ENCODE measurements at regions not wholly inside any gene's neighbourhood (a gene's known extent, or its start where the extent isn't known, plus 50 kb on each side); places are given as distances from the start of the nearest gene placed in this dataset.
A peak's percentile ranks its signal among the peaks of the same experiment; 100 is the strongest.

DNA sequence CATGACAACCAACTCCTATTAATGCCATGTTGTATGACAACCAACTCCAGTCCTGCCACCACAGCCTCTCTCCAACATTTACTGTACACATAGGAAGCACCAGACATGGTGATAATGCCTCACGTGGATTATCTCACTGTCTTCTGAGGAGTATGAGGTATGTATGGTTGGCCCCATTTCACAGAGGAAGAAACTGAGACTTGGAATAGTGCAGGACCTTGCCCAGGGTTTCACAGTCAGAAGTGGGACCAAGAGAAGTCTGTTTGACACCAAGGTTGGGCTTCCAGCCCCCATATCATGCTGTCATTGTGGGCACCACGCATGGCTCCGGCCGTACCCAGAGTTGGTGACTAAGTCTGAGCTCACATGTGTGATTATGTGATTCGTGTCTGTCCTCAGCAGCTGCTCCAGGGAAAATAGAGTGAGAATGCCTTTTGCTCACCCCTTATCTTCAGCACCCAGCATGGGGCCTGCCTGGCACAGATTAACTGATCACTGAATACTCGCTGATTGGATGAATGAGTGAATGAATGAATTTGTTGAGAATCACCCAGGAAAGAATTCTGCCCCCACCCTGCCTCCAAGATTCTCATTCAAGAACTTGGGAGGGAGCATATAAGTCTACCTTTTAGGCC lies 204.1 kb upstream of the NLRP1 start:
- no peak for DNase-seq

DNA sequence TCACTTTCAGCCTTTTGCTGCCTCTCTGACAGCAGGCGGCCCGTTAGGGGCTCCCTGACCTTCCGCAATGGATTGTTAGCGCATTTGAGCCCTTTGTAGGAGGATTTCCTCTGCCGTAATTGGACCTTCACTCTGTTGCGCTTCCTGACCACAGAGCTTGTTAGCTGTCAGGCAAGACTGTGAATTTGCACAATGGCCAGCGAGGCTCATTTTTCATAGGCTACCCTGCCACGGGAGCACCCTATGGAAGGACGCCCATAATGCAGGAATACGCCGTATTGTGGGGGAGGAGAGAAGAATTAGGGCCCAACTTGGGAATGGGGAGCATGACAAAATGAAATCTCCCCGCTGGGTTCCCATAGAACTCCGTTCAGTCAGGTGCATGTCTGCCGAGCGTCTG lies 205.2 kb upstream of the NLRP1 start:
- peak; percentile 45 for DNase-seq

- DNase-seq, result no peak
Observed at GRCh38 chr17:5793157-5793556, 208.8 kb upstream of the NLRP1 start.

- no peak for DNase-seq
Observed at GRCh38 chr17:5793899-5794298, 209.6 kb upstream of the NLRP1 start.

DNA sequence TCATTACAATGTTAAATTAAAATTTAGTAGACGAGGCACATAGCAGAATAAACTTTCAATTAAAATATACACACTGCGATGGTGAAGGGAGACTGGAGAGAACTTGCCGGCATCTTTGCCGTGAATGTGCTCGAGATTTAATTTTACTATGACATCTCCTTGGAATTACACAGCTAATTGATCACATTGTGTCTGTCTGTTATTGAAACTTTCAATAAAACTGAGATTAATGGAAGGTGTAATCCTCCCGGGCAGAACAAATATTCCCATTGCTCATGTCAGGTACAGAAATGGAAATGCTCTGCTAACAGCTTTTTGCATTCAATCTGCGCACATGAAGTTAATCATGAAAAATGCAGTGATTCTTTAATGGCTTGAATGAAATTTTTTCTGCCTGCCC lies 210.1 kb upstream of the NLRP1 start:
- DNase-seq, result no peak

DNA sequence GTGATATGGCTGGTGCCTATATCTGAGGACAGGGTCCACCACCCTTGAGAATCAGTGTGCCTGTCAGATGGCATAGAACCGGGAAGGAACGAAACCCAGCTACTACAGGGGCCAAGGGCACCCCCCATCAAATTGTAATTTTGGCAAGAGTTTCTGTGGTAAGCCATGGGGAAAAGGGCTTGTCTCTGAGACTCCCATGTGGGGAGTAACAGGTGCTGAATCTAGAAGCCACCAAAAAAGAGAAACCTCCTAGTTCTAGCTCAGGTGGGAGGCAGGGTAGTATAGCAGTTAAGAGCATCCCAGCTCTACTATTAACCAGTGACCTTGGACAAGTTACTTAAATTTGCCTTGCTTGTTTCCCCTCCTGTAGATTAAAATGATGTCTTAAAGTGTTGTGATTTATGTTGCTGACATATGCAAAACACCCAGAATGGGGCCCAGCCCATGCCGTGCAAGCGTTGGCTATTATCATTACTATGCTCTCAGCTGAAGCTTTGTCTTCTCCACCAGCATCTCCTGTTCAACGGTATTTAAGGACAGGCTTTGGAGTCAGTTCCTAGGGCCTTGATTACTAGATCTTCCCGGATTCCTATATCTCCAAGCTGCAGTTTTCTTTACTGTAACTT lies 210.7 kb upstream of the NLRP1 start:
- DNase-seq, result no peak

DNA sequence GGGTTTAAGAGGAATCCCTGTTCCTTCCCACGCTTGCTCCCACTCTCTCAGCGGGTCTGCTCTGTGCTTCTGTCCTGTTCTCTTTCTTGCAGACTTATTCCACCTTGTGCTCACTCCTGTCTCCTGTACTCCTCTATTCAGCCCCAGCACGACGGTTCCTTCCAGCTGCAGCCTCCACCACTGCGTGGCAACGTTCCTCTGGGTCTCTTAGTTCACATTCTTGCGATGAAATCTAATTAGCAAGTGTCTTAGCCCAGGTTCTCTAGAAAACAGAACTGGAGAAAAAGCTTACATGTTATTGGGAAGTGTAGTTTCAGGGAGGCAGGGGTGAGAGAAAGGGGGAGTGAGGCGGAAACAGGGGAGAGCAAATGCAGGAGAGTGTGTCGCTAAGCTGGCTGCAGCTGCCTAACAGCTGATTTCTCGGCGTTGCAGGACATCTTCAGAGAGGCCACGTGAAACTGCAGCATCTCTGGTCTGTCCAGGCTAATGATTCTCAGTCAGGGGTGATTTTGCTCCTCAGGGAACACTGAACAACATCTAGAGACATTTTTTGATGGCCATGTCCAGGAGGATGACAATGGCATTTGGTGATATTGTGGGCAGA lies 213.2 kb upstream of the NLRP1 start:
- no peak for DNase-seq

DNA sequence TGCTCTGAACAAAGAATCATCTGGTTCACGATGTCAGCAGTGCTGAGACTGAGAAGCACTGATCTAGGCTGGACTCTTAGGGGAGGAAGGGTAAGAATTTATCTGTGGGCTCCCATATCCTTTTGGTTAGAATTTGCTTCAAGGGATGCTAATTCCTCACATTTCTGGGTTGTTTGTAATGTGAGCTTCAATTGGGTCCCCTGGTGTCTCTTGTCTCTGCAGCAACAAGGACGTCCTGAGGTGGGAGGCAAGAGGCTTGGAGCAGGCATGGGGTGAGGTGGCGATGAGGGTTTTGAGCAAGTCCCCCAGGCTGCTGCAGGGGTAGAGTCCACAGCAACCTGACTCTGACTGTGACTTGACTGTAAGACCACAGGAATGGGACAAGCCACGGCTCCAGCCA lies 213.8 kb upstream of the NLRP1 start:
- DNase-seq, result no peak

DNA sequence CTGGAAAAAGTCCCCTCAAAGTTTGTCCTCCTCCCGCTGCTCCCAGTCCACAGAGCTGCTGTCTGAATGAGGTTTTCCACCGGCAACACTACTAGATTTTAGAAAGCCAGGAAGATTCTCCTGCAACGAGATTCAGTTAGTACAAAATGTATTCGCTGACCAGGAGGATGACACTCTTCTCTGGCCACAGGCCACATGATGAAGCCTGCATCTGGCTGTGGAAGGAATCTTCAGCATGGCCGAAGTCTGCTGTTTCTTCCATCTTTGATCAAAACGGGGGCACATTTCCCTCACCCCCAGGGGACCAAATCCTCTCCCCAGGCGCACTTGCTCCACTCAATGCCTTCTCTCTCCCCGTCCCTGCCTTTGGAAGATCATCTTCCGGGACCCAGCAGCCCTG lies 215.8 kb upstream of the NLRP1 start:
- DNase-seq, result no peak

DNA sequence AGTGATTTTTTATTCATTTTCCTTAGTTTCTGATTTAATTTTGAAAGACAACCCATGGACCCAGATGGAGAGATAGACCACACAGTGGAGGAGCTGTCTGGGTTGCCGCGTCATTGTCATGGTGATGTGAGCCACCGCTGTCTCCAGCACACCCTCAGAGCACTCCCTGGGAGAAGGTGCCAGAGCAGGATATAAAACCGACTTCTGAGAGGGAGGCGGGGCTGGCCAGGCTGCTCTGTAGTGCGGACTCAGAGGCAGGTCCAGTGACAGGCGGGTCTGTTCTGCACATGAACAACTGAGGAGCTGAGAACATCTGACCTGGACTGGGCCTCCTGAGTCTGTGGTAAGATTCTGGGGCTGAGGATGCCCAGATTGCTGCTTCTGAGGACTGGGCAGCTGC lies 216.3 kb upstream of the NLRP1 start:
- no peak for DNase-seq

DNA sequence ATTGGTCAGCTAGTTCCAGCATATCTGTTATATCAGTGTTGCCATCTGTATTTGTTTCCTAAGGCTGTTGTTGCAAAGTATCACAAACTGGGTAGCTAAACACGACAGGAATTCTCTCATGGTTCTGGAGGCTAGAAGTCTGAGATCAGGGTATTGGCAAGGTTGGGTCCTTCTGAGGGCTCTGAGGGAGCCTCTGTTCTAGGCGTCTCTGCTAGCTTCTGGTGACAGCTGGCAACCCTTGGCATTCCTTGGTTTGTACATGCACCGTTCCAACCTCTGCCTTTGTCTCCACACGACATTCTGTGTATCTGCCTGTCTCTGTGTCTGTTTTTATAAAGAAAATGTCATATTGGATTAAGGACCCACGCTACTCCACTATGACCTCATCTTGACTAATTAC lies 219.9 kb upstream of the NLRP1 start:
- DNase-seq, result no peak

DNA sequence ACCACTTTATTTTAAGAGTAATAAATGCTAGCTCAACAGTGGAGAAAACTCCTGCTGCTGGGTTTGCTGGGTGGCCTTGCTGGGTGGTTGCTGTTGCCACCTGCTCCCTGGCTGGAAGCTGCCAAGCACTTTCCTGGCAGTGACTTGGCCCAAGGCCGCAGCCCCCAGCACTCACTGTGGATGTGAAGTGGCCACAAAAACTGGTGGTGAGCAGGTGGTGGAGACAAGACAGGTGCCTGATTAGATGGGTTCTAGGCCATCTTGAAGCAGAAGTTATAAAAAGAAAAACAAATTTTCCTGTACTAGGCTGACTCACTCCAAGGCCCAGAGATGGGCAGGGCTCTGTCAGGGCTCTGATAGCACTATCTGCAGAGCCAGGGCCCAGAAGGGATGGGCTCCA lies 224.7 kb upstream of the NLRP1 start:
- DNase-seq, result no peak

GRCh38 chr17:5809580-5810188 lies 225.4 kb upstream of the NLRP1 start:
- no peak for DNase-seq

- no peak for DNase-seq
Observed at GRCh38 chr17:5812590-5812989, 228.3 kb upstream of the NLRP1 start.

GRCh38 chr17:5813357-5813756 lies 229.0 kb upstream of the NLRP1 start:
- no peak for DNase-seq

- DNase-seq, result no peak
Observed at GRCh38 chr17:5815396-5815795, 231.1 kb upstream of the NLRP1 start.

DNA sequence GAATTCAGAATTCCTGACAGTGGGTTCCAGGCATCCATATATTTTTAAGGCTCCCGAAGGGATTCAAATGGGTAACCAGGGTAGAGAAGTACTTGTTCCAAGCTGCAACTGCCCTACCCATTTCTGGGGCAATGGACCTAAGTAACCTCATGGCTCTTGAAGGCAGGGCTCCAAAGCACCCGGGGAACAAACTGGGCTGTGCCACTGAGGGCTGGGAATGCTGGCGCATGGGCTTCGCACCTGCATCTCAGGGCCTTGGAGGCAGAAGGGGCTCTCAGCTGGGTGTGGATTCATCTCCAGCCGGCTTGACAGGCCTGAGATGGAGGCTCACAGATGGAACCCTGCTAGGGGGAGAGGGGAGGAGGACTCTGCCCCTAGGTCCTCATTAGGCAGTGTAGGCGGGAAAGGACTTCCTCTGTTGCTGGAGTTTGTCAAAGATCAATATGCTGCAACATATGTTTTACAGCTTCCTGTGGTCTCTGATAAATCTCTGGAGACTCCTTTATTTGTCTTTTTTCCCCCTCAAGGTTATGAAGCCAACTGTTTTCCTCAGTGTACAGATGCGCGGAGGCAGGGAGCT lies 232.3 kb upstream of the NLRP1 start:
- DNase-seq, result no peak

DNA sequence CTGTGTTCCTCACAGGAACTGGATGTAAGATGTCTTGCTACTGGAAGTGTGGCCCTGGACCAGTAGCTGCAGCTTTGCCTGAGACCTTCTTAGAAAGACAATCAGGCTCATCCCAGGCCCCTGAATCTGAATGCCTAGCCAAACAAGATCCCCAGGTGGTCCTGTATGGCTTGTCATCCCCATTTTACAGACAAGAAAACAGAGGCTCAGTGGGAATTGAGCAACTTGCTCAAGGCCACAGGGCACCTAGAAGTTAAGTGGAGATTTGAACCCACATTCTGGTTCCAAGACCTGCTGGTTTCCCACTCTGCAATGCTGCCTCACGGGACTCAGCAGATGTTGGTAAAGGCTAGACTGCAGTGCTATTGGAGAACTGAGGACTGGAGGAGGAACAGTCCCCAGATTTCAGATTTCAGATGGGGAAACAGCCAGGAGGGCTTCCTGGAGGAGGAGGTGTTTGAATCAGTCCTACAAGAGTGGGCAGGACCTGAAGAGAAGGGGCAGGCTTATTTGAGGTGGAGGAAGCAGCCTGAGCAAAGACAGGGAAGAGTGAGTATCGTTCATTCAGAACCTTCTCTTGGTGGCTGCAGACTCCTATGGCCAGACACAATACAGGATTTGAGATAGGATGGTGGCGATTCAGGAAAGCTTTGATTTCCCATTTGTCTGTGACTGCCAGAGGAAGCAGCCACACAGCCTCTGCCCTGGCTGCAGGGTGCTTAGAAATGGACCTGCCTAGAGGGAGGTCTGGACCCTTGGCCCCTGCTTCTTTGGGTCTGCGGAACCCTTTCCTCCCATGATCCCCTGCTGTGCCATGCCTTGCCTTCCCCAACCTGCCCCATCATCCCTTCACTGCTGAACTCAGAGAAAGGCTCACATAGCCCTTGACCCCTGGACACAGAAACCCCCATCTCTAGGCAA lies 233.4 kb upstream of the NLRP1 start:
- no peak for DNase-seq

DNA sequence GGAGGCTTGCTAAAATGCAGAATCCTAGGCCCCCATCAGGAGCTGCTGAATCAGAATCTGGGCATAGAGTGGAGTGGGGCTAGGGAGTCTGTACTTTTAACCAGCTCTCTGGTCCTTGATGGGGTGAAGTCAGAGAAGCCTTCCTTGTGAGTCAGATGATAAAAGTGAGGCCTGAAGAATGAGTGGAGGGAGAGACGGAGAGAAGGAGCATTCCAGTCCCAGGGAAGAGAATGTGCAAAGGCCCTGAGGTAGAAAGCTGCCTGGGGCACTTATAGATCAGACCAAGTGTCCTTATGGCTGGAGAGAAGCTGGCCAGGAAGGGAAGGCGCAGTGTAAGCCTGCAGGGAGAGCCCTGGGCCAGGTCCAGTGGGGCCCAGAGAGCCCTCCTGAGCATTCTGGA lies 235.1 kb upstream of the NLRP1 start:
- DNase-seq, result no peak

- DNase-seq, result no peak
Observed at GRCh38 chr17:5819921-5820685, 235.8 kb upstream of the NLRP1 start.

GRCh38 chr17:5820721-5821456 lies 236.6 kb upstream of the NLRP1 start:
- DNase-seq, result no peak

Measured in right kidney (tissue), 1 donor.